Loucy (cell line): ENCODE measurements at regions not wholly inside any gene's neighbourhood (a gene's known extent, or its start where the extent isn't known, plus 50 kb on each side); places are given as distances from the start of the nearest gene placed in this dataset.

Source experiments
- EZH2phosphoT487 ChIP-seq: fragments of 200-600 bp; IDR thresholded peaks from 2 replicates; pipeline ENCODE4 v1.6.1; 2018; ENCODE audit warnings: antibody characterized with exemption, mild to moderate bottlenecking, moderate library complexity, borderline replicate concordance
- TF ChIP-seq, protein P1 (sequence below): fragments of 200-600 bp; sonication (generic); conservative IDR thresholded peaks from 2 replicates; pipeline ENCODE4 v1.5.1; 2014; ENCODE audit warnings: mild to moderate bottlenecking, antibody characterized with exemption, low read length

DNA sequence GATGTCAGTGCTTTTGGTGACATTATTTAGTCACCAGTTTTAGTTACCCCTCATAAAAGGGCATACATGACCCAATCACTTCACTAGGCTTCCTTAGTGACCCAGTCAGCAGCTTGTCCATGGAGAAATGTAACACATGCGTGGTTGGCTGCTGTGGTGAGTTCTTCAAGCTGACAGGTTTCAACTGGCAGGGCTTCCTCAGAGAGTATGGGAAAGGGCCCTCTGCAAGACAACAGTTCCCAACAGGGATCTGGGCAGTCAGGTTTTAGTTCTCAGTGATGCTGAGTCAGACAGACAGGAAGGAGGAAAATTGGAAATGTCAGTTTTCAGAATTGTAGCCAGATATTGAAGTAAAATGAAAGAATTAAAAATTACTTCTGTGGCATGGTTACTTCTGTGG is 282.5 kb downstream of the TBL1XR1 start:
- TF ChIP-seq, protein P1, sequence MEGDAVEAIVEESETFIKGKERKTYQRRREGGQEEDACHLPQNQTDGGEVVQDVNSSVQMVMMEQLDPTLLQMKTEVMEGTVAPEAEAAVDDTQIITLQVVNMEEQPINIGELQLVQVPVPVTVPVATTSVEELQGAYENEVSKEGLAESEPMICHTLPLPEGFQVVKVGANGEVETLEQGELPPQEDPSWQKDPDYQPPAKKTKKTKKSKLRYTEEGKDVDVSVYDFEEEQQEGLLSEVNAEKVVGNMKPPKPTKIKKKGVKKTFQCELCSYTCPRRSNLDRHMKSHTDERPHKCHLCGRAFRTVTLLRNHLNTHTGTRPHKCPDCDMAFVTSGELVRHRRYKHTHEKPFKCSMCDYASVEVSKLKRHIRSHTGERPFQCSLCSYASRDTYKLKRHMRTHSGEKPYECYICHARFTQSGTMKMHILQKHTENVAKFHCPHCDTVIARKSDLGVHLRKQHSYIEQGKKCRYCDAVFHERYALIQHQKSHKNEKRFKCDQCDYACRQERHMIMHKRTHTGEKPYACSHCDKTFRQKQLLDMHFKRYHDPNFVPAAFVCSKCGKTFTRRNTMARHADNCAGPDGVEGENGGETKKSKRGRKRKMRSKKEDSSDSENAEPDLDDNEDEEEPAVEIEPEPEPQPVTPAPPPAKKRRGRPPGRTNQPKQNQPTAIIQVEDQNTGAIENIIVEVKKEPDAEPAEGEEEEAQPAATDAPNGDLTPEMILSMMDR: no peak
- TF ChIP-seq EZH2phosphoT487: no peak
